Small intestine (tissue), 7 donors: ENCODE measurements at regions not wholly inside any gene's neighbourhood (a gene's known extent, or its start where the extent isn't known, plus 50 kb on each side); places are given as distances from the start of the nearest gene placed in this dataset.
A peak's percentile ranks its signal among the peaks of the same experiment; 100 is the strongest.
"Not testable (repeated sequence)": the region's sequence is repeated elsewhere in the genome, so short reads cannot be mapped to it uniquely, and the experiment has no call there.

Experiments
- DNase-seq, 2 donors: peaks; one replicate each; pipeline versions ENCODE4 v3.0.0 to v3.0.0-alpha.2; 2013
- FAIRE-seq: peaks from 2 replicates; lab custom pipeline; 2012; peaks lifted over from hg19 to GRCh38; lab: Jason Lieb, UNC
- H3K27ac ChIP-seq, 3 donors: one replicate each; pipeline ENCODE4 v1.5.1; 2013; ENCODE audit warnings: low read length in 2 of 3, mild to moderate bottlenecking in 2 of 3, control low read depth in 1 of 3, inconsistent platforms in 1 of 3, low read depth in 1 of 3, moderate library complexity in 1 of 3
- H3K27me3 ChIP-seq, 3 donors: one replicate each; pipeline ENCODE4 v1.6.1; 2013; ENCODE audit warnings: low read length in 3 of 3, inconsistent platforms in 1 of 3; ENCODE audit not compliant: control insufficient read depth in 3 of 3, insufficient read depth in 3 of 3
- H3K36me3 ChIP-seq, 3 donors: one replicate each; pipeline ENCODE4 v1.6.1; 2013; ENCODE audit warnings: low read length in 3 of 3, inconsistent platforms in 1 of 3, low read depth in 1 of 3, mild to moderate bottlenecking in 1 of 3, moderate library complexity in 1 of 3; ENCODE audit not compliant: control insufficient read depth in 3 of 3, insufficient read depth in 2 of 3
- H3K4me1 ChIP-seq, 3 donors: one replicate each; pipeline ENCODE4 v1.6.1; 2013; ENCODE audit warnings: low read length in 2 of 3, inconsistent platforms in 1 of 3, low read depth in 1 of 3, mild to moderate bottlenecking in 1 of 3, moderate library complexity in 1 of 3; ENCODE audit not compliant: control insufficient read depth in 3 of 3, insufficient read depth in 2 of 3
- H3K4me3 ChIP-seq, 3 donors: one replicate each; pipeline ENCODE4 v1.5.1; 2013; ENCODE audit warnings: low read length in 3 of 3, control low read depth in 1 of 3, inconsistent platforms in 1 of 3, low read depth in 1 of 3, mild to moderate bottlenecking in 1 of 3, moderate library complexity in 1 of 3
- H3K9me3 ChIP-seq, 2 donors: one replicate each; pipeline ENCODE4 v1.6.1; 2013; ENCODE audit warnings: low read depth in 1 of 2, low read length in 1 of 2; ENCODE audit not compliant: control insufficient read depth in 2 of 2, insufficient read depth in 1 of 2
- WGBS, 3 donors: extraction: QIAGEN DNeasy Blood & Tissue Kit; methylation state at CpG; one replicate each; pipeline ENCODE4 v1.1.7; 2013; 5-methylcytosine and 5-hydroxymethylcytosine counted together
- donor health status: healthy with polysubstance abuse.
- donor health status: control.
- donor health status: control.
- donor health status: Bipolar disorder and iron deficiency.
- donor health status: healthy.

GRCh38 chr7:155380976-155381851, 76.7 kb upstream of the EN2 start:
- Histone ChIP-seq H3K27me3 (peaks cover 15 to 91% (median 57%) of the 10 kb centered on the region in 3 donors), H3K4me1 (peaks cover 2 to 23% (median 7%) of the 10 kb centered on the region in 3 donors), H3K9me3 (no peaks in the 10 kb centered on the region), H3K36me3 (no peaks in the 10 kb centered on the region), H3K4me3 (peak overlapping the region in 1 of 3 donors; percentile 37), H3K27ac (no peak overlapping the region)
- FAIRE-seq, result no peak
- DNase-seq, result peak in 1 of 2 donors; percentile 11
- 4 to 6% (median 4%) methylated on average over 36 to 42 of the region's 42 CpGs for WGBS, 3 donors

- FAIRE-seq (no peak), DNase-seq (peak in 1 of 2 donors; percentile 19)
- Histone ChIP-seq H3K9me3 (no peaks in the 10 kb centered on the region), H3K4me3 (peak overlapping the region in 1 of 3 donors; percentile 37), H3K27ac (no peak overlapping the region), H3K36me3 (no peaks in the 10 kb centered on the region), H3K4me1 (peaks cover 2 to 23% (median 7%) of the 10 kb centered on the region in 3 donors), H3K27me3 (peaks cover 15 to 96% (median 59%) of the 10 kb centered on the region in 3 donors)
- WGBS, 3 donors, result 3 to 7% (median 7%) methylated on average over 56 to 75 of the region's 75 CpGs
These were observed 75.8 kb upstream of the EN2 start for GRCh38 chr7:155381852-155382801.

- DNase-seq (no peak), FAIRE-seq (no peak)
- WGBS, 3 donors, result 47 to 49% (median 48%) methylated on average over 5 of the region's 5 CpGs
- H3K4me1 ChIP-seq, result peaks cover 0 to 21% (median 4%) of the 10 kb centered on the region in 3 donors
- no peak overlapping the region for H3K4me3 ChIP-seq
- H3K27ac ChIP-seq, result no peak overlapping the region
- peaks cover 14 to 93% (median 58%) of the 10 kb centered on the region in 3 donors for H3K27me3 ChIP-seq
- H3K9me3 ChIP-seq, result no peaks in the 10 kb centered on the region
- no peaks in the 10 kb centered on the region for H3K36me3 ChIP-seq
These were observed 75.1 kb upstream of the EN2 start for GRCh38 chr7:155382802-155383171.

DNA sequence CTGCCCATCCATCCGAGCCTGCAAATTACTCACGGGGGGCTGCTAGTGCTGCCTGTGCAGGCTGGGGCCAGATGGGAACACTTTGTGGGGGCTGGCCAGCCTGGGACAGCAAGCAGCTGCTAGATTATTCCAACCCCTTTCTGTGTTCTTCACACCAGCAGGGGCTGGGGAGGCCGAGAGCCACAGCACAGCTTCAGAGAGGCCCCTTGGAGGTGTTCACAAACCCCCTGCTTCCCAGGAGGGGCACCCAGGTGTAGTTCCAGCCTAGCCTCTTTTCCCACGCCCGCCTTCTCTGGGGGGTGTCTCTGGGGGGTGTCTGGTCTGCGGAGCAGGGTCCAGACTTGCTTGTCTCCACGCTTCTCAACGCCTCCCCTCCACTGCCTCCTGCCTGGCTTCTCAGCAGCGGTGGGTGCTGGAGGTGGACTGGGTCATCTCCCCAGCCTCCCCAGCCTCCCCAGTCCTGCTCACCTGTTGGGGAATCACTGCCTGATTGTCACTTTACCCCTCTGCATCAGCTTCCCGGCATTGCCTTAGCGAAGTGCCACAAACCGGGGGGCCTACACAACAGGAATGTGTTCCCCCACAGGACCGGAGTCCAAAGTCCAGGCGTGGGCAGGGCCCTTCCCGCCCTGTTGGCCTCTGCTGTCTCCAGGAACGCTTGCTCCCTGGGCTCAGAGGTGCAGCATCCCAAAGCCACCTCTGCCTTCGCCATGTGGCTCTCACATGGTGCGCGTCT, 74.0 kb upstream of the EN2 start:
- H3K9me3 ChIP-seq, result no peaks in the 10 kb centered on the region
- peaks cover 7 to 91% (median 47%) of the 10 kb centered on the region in 3 donors for H3K27me3 ChIP-seq
- H3K27ac ChIP-seq, result no peak overlapping the region
- H3K4me3 ChIP-seq, result no peak overlapping the region
- FAIRE-seq (no peak), DNase-seq (no peak)
- H3K36me3 ChIP-seq, result no peaks in the 10 kb centered on the region
- peaks cover 0 to 13% (median 0%) of the 10 kb centered on the region in 3 donors for H3K4me1 ChIP-seq
- WGBS, 3 donors, result 48 to 65% (median 57%) methylated on average over 19 of the region's 19 CpGs

DNA sequence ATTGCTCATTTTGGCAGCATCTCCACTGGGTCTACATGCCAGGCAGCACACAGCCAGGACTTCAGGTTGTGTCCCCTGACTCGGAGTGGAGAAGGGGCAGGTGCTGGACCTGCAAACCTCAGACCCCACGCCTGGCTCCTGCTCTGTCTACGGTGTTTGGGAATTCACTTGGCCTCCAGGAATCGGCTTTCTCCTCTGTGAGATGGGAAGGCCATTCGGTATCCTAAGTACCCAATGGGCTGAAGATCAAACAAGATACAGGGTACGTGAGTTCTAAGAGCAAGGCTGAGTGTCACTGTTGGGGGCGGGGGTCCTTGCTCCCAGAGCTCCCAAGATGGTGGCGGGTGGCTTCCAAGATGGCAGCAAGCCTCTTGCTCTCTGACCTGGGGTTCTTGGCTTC, 73.2 kb upstream of the EN2 start:
- Histone ChIP-seq H3K27ac (no peak overlapping the region), H3K4me1 (peaks cover 0 to 13% (median 0%) of the 10 kb centered on the region in 3 donors), H3K9me3 (no peaks in the 10 kb centered on the region), H3K4me3 (no peak overlapping the region), H3K36me3 (no peaks in the 10 kb centered on the region), H3K27me3 (peaks cover 7 to 88% (median 40%) of the 10 kb centered on the region in 3 donors)
- WGBS, 3 donors, result 75 to 83% (median 82%) methylated on average over 8 of the region's 8 CpGs
- DNase-seq (no peak), FAIRE-seq (no peak)

DNA sequence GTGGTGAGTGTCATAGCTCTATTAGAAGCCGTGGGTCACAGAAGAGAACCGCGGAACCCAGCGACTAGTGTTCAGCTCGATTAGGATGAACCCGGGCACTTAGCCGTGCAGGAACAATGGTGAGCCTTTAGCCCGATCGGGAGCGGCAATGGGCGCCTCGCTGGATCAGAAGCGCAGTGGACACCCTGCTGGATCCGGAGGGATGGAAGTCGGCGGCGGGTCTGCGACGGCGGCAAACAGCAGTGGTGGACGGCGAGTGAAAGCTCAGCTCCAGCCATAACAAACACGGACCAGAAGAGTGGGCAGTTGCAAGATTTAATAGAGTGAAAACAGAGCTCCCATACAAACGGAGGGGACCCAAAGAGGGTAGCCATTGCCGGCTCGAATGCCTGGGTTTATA, 72.7 kb upstream of the EN2 start:
- FAIRE-seq, H3K9me3 ChIP-seq, H3K4me3 ChIP-seq, DNase-seq, H3K27ac ChIP-seq, H3K36me3 ChIP-seq: not testable (repeated sequence)
- peaks cover 7 to 83% (median 38%) of the 10 kb centered on the region in 3 donors for H3K27me3 ChIP-seq
- H3K4me1 ChIP-seq, result peaks cover 0 to 13% (median 0%) of the 10 kb centered on the region in 3 donors
- 85 to 92% (median 86%) methylated on average over 26 of the region's 26 CpGs for WGBS, 3 donors

GRCh38 chr7:155386608-155387007, 71.3 kb upstream of the EN2 start:
- Histone ChIP-seq H3K4me3 (no peak overlapping the region), H3K27me3 (peaks cover 7 to 76% (median 26%) of the 10 kb centered on the region in 3 donors), H3K27ac (no peak overlapping the region), H3K36me3 (no peaks in the 10 kb centered on the region), H3K4me1 (peaks cover 0 to 3% (median 0%) of the 10 kb centered on the region in 3 donors), H3K9me3 (no peaks in the 10 kb centered on the region)
- 55 to 78% (median 77%) methylated on average over 10 of the region's 10 CpGs for WGBS, 3 donors
- DNase-seq (no peak), FAIRE-seq (no peak)
